A673 (cell line): ENCODE measurements at regions not wholly inside any gene's neighbourhood (a gene's known extent, or its start where the extent isn't known, plus 50 kb on each side); places are given as distances from the start of the nearest gene placed in this dataset.

Experiments
- EZH2 ChIP-seq: fragments of 200-600 bp; sonication (generic); IDR thresholded peaks from 2 replicates; pipeline ENCODE4 v1.6.1; 2017; ENCODE audit warnings: borderline replicate concordance, low read depth, mild to moderate bottlenecking, mixed read lengths, antibody characterized with exemption, low read length; ENCODE audit not compliant: poor library complexity, severe bottlenecking
- TF ChIP-seq, protein P1 (sequence below): fragments of 300-800, 200-600 bp; sonication (generic); conservative IDR thresholded peaks from 2 replicates; pipeline ENCODE4 v1.5.1; 2017; ENCODE audit warnings: low read depth, mild to moderate bottlenecking, antibody characterized with exemption, low read length, moderate library complexity, mixed read lengths

- no peak for TF ChIP-seq EZH2
- TF ChIP-seq, protein P1, sequence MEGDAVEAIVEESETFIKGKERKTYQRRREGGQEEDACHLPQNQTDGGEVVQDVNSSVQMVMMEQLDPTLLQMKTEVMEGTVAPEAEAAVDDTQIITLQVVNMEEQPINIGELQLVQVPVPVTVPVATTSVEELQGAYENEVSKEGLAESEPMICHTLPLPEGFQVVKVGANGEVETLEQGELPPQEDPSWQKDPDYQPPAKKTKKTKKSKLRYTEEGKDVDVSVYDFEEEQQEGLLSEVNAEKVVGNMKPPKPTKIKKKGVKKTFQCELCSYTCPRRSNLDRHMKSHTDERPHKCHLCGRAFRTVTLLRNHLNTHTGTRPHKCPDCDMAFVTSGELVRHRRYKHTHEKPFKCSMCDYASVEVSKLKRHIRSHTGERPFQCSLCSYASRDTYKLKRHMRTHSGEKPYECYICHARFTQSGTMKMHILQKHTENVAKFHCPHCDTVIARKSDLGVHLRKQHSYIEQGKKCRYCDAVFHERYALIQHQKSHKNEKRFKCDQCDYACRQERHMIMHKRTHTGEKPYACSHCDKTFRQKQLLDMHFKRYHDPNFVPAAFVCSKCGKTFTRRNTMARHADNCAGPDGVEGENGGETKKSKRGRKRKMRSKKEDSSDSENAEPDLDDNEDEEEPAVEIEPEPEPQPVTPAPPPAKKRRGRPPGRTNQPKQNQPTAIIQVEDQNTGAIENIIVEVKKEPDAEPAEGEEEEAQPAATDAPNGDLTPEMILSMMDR, result no peak
Measured at GRCh38 chr5:18959535-18959934, 1028.5 kb downstream of the CDH18 start.
